Activated CD4-positive, CD25-positive, alpha-beta regulatory T cell (primary cell): ENCODE measurements at regions not wholly inside any gene's neighbourhood (a gene's known extent, or its start where the extent isn't known, plus 50 kb on each side); places are given as distances from the start of the nearest gene placed in this dataset.

Experiments
- DNase-seq, 4 experiments: peaks; one replicate each; lab custom pipeline; 2025; lab: John Stamatoyannopoulos, UW

GRCh38 chr21:17901458-17902079 lies 82.4 kb upstream of the C21orf91 start:
- no peak for DNase-seq

- no peak for DNase-seq
Observed at GRCh38 chr21:17900990-17901385, 81.8 kb upstream of the C21orf91 start.

GRCh38 chr21:17900281-17900989 lies 81.3 kb upstream of the C21orf91 start:
- no peak for DNase-seq

- DNase-seq: no peak
Observed at GRCh38 chr21:17889171-17889570, 70.0 kb upstream of the C21orf91 start.

GRCh38 chr21:17869115-17869514 lies 50.0 kb upstream of the C21orf91 start:
- DNase-seq: no peak
